ENCODE measurements at regions not wholly inside any gene's neighbourhood (a gene's known extent, or its start where the extent isn't known, plus 50 kb on each side); places are given as distances from the start of the nearest gene placed in this dataset.

GRCh38 chr17:68812876-68813584 is 142.2 kb downstream of the ABCA8 start:
- DNase-seq: no peak

- no peak for DNase-seq
Observed at GRCh38 chr17:68809148-68809547, 146.0 kb downstream of the ABCA8 start.

- DNase-seq: no peak
Observed at GRCh38 chr17:68807998-68808772, 147.0 kb downstream of the ABCA8 start.

GRCh38 chr17:68805609-68806008 is 149.6 kb downstream of the ABCA8 start:
- no peak for DNase-seq

GRCh38 chr17:68804777-68805520 is 150.2 kb downstream of the ABCA8 start:
- DNase-seq: no peak

- DNase-seq: no peak
Observed at GRCh38 chr17:68803164-68803929, 151.8 kb downstream of the ABCA8 start.

GRCh38 chr17:68801335-68802247 is 153.6 kb downstream of the ABCA8 start:
- no peak for DNase-seq

- DNase-seq: no peak
Observed at GRCh38 chr17:68800751-68801150, 154.4 kb downstream of the ABCA8 start.

GRCh38 chr17:68794636-68795434 is 160.4 kb downstream of the ABCA8 start:
- DNase-seq: no peak

GRCh38 chr17:68792873-68793272 is 162.3 kb downstream of the ABCA8 start:
- DNase-seq: no peak

- no peak for DNase-seq
Observed at GRCh38 chr17:68792042-68792685, 163.0 kb downstream of the ABCA8 start.

- no peak for DNase-seq
Observed at GRCh38 chr17:68790931-68791330, 164.3 kb downstream of the ABCA8 start.

GRCh38 chr17:68790492-68790891 is 164.7 kb downstream of the ABCA8 start:
- no peak for DNase-seq

- DNase-seq: no peak
Observed at GRCh38 chr17:68789203-68789962, 165.8 kb downstream of the ABCA8 start.

- DNase-seq: no peak
Observed at GRCh38 chr17:68785565-68786486, 169.4 kb downstream of the ABCA8 start.

- DNase-seq: no peak
Observed at GRCh38 chr17:68784431-68784830, 170.8 kb downstream of the ABCA8 start.

- no peak for DNase-seq
Observed at GRCh38 chr17:68783861-68784260, 171.3 kb downstream of the ABCA8 start.

GRCh38 chr17:68782789-68783188 is 172.4 kb downstream of the ABCA8 start:
- DNase-seq: no peak

Data from 8988T (cell line).